ENCODE measurements at regions not wholly inside any gene's neighbourhood (a gene's known extent, or its start where the extent isn't known, plus 50 kb on each side); places are given as distances from the start of the nearest gene placed in this dataset.
"Not testable (repeated sequence)": the region's sequence is repeated elsewhere in the genome, so short reads cannot be mapped to it uniquely, and the experiment has no call there.

- not testable (repeated sequence) for DNase-seq (ENCODE audit: low spot score)
Measured at GRCh38 chr5:39753747-39754146, 329.0 kb upstream of the DAB2 start.

- no peak for DNase-seq (ENCODE audit: low spot score)
Measured at GRCh38 chr5:39750661-39751060, 325.9 kb upstream of the DAB2 start.

- DNase-seq (ENCODE audit: low spot score) = no peak
Measured at GRCh38 chr5:39742916-39743315, 318.1 kb upstream of the DAB2 start.

- DNase-seq (ENCODE audit: low spot score) = no peak
Measured at GRCh38 chr5:39740404-39740803, 315.6 kb upstream of the DAB2 start.

GRCh38 chr5:39732166-39732565, 307.4 kb upstream of the DAB2 start:
- DNase-seq (ENCODE audit: low spot score) = no peak

- DNase-seq (ENCODE audit: low spot score) = no peak
Measured at GRCh38 chr5:39730699-39731098, 305.9 kb upstream of the DAB2 start.

GRCh38 chr5:39730006-39730405, 305.2 kb upstream of the DAB2 start:
- DNase-seq (ENCODE audit: low spot score) = no peak

- DNase-seq (ENCODE audit: low spot score) = no peak
Measured at GRCh38 chr5:39726467-39726866, 301.7 kb upstream of the DAB2 start.

- DNase-seq (ENCODE audit: low spot score) = no peak
Measured at GRCh38 chr5:39721394-39721793, 296.6 kb upstream of the DAB2 start.

- DNase-seq (ENCODE audit: low spot score) = peak; percentile 28
Measured at GRCh38 chr5:39720136-39720535, 295.4 kb upstream of the DAB2 start.

GRCh38 chr5:39717176-39717897, 292.6 kb upstream of the DAB2 start:
- no peak for DNase-seq (ENCODE audit: low spot score)

GRCh38 chr5:39716532-39717028, 291.8 kb upstream of the DAB2 start:
- DNase-seq (ENCODE audit: low spot score) = peak; percentile 26

- DNase-seq (ENCODE audit: low spot score) = peak; percentile 19
Measured at GRCh38 chr5:39714036-39714698, 289.4 kb upstream of the DAB2 start.

- no peak for DNase-seq (ENCODE audit: low spot score)
Measured at GRCh38 chr5:39713250-39713916, 288.6 kb upstream of the DAB2 start.

GRCh38 chr5:39712316-39713249, 287.8 kb upstream of the DAB2 start:
- no peak for DNase-seq (ENCODE audit: low spot score)

GRCh38 chr5:39711821-39712220, 287.0 kb upstream of the DAB2 start:
- DNase-seq (ENCODE audit: low spot score) = no peak

GRCh38 chr5:39709032-39709431, 284.3 kb upstream of the DAB2 start:
- no peak for DNase-seq (ENCODE audit: low spot score)

GRCh38 chr5:39702928-39703327, 278.1 kb upstream of the DAB2 start:
- no peak for DNase-seq (ENCODE audit: low spot score)

- no peak for DNase-seq (ENCODE audit: low spot score)
Measured at GRCh38 chr5:39700523-39700922, 275.7 kb upstream of the DAB2 start.

- no peak for DNase-seq (ENCODE audit: low spot score)
Measured at GRCh38 chr5:39698838-39699560, 274.2 kb upstream of the DAB2 start.

- DNase-seq (ENCODE audit: low spot score) = no peak
Measured at GRCh38 chr5:39697881-39698280, 273.1 kb upstream of the DAB2 start.
